ENCODE measurements at regions not wholly inside any gene's neighbourhood (a gene's known extent, or its start where the extent isn't known, plus 50 kb on each side); places are given as distances from the start of the nearest gene placed in this dataset.
"Not testable (repeated sequence)": the region's sequence is repeated elsewhere in the genome, so short reads cannot be mapped to it uniquely, and the experiment has no call there.

DNA sequence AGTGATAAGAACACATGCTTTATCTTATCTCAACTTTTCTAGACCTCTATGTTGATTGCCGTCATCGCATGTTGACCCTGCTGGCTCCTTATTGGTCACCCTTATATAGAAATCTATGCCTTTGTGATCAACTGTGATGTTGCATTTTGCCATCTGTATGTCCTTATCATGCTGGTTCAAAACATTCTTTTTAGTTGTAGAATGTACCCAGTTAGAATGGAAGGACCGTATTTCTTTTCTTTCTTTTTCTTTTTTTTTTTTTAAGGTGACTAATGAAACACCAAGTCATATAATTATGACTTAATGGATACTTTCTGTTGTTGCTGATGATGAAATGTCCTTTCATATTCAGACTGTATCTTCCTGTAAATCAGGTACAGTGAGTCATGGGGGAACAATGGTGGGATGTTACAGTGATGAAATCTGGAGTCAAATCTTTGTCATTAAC, 145.9 kb upstream of the CITED2 start:
- DNase-seq (ENCODE audit: low read depth in 3 of 3, low spot score in 1 of 3) = no peak

DNA sequence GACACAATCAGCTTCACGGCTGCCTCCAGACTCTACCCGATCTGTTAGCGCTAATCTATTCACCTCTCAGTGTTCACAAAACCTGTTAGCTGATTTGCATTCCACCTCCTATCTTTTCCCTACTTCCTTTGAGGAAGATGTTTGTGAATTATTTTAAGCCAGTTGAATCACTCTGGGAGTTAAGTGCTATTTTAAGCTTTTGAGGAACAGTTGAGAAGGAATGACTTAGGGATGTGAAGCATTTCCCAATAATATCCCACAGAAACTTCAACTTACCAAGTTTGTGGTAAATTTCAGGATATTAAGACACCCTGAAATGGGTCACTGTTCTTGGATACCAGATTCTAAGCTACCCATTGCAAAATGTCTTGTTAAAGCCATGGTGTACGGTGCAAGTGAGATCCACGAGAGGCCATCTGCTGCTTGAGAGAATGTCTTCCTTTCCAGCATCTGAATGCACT, 145.2 kb upstream of the CITED2 start:
- no peak for DNase-seq (ENCODE audit: low read depth in 3 of 3, low spot score in 1 of 3)

DNA sequence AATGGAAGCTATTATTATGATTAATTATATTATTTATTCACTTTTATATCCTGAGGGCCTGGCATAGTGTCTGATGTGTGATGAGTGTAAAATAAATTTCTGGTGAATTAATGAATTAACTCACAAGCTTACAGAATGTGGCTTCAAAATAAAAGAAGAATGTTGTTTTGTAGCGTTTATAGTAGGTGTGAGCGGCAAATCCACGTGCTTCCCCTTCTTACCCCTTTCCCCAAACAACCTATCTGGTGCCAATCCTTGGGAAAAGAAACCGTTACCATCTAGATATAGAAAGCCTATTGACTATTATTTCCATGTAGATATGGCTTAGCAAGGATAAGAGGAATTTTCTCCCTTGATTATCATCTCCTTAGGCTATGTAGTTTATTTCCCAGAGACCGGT, 144.6 kb upstream of the CITED2 start:
- no peak for DNase-seq (ENCODE audit: low read depth in 3 of 3, low spot score in 1 of 3)

DNA sequence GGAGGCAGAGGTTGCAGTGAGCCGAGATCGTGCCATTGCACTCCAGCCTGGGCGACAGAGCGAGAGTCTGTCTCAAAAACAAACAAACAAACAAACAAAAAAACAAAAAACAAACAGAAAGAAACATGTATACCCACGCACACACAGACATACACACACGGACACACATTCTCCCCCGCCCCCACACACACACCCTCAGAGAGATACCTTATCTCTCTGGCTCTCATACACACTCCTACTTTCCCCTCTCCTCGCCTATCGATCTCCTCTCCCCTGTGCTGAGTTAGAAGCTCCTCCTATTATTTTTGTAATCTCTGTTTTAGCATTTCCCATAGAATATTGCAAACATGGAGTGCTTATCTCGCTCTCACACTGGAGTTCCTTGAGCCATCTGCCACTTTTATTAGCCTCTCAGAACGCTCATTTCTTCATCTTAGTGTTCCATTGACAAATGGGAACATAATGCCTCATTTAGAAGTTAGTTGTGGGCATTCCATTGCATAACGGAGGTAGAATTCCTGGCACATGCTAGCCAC, 144.2 kb upstream of the CITED2 start:
- DNase-seq (ENCODE audit: low read depth in 3 of 3, low spot score in 1 of 3) = no peak

GRCh38 chr6:139517998-139518555, 143.6 kb upstream of the CITED2 start:
- DNase-seq (ENCODE audit: low read depth in 3 of 3, low spot score in 1 of 3) = not testable (repeated sequence)

DNA sequence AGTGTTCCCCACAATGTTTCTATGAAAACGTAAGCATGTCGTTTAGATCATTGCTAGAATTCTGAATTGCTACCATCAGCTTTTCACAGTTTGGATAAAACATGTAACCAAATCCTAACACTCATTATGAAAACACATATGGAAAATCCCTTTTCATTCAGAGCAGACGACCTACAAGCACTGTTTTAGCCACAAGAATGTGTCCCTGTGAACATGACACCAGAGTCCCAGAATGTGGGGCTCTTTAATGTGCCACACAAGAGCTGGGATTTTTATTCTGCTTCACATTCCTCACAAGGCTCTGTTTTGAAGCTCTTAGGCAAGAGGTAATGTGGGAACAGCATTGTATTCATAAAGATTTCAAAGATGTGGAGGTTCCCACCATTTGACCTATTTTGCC, 141.1 kb upstream of the CITED2 start:
- DNase-seq (ENCODE audit: low read depth in 3 of 3, low spot score in 1 of 3) = no peak

- DNase-seq (ENCODE audit: low read depth in 3 of 3, low spot score in 1 of 3) = no peak
Measured at GRCh38 chr6:139514819-139515218, 140.4 kb upstream of the CITED2 start.

DNA sequence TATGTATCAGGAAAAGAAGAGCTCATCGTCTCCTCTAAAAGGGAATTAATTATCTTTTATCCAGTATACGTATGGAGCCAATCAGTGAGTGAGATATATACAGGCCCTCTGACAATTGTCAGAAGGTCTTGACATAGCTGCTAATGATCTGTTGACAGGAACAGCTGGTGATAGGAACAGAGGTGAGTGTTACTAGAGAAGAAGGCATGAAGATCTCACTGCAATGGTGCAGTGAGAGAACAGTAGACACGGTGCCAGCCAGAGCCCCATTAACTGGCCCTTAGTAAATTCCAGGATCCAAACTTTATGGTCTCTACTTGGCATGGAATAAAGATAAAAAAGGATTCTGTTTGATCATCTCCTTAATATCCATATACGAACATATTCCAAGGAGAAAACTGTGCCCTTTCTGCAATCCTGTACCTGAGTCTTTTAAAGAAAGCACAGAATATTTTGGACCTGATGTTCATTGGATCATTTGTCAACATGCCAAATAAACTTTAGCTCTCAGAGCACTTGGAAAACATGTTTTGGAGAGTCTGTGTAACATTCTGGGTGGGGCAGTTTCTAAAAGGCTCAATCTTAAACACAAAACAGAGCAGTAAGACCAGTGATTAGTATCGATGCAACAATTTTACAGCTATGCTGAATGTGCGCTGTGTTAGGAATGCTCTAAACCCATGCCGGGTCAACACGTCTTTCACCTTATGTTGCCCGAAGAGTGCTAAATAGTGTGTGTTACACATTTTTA, 135.8 kb upstream of the CITED2 start:
- no peak for DNase-seq (ENCODE audit: low read depth in 3 of 3, low spot score in 1 of 3)

DNA sequence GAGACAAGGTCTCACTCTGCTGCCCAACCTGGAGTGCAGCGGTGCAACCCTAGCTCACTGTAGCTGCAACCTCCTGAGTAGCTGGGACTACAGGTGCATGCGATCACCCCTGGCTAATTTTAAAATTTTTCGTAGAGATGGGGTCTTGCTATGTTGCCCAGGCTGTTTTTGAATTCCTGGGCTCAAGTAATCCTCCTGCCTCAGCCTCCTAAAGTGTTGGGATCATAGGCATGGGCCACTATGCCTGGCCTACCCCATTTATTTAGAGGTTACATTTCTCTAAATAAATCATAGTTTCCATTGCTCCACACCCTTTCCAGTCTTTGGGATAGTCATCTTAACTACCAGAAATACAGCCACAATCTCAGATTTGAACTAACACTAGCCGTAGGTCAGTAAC, 134.7 kb upstream of the CITED2 start:
- DNase-seq (ENCODE audit: low read depth in 3 of 3, low spot score in 1 of 3) = no peak

DNA sequence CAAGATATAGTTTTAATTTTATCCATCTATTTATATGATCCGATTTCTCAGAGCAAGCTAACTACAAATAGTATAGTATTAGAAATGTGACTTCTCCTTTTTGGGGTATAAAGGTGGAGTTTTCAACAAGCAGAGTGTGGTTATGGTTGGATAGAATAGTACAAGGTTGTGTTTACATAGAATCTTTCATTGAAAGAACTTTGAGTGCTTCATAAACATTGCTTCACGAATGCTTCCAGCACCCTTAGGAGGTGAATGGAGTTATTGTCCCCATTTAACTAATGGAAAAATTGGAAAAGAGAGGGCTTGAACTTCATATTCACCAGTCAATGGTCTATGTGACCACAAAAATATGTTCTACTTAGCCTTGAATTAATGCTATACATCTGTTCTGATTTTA, 134.1 kb upstream of the CITED2 start:
- no peak for DNase-seq (ENCODE audit: low read depth in 3 of 3, low spot score in 1 of 3)

GRCh38 chr6:139508023-139508422, 133.6 kb upstream of the CITED2 start:
- no peak for DNase-seq (ENCODE audit: low read depth in 3 of 3, low spot score in 1 of 3)

- no peak for DNase-seq (ENCODE audit: low read depth in 3 of 3, low spot score in 1 of 3)
Measured at GRCh38 chr6:139500977-139501376, 126.5 kb upstream of the CITED2 start.

- DNase-seq (ENCODE audit: low read depth in 3 of 3, low spot score in 1 of 3) = no peak
Measured at GRCh38 chr6:139498715-139499114, 124.3 kb upstream of the CITED2 start.

DNA sequence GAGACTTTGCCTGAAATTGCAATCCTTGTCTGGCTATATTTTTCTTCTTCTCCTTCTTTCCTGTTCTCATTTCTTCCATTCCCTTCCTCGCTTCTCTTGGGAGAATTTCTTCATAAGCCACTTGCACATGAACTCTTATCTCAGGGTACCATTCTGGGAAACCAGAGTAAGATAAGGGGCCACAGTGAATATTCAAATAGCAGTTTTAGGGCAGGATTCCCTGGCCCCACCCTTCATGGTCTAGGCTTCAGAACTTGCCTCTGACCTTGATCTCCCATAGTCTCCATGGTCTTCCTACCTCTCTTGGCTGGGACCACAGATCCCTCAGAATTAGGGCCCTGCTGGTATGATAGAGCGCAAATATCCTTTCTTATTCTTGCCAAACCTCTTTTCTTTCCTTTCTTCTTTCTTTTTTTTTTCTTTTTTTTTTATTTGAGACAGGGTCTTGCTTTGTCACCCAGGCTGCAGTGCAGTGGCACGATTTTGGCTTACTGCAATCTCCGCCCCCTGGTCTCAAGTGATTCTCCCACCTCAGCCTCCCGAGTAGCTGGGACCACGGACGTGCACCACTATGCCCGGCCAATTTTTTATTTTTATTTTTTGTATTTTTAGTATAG, 123.0 kb upstream of the CITED2 start:
- DNase-seq (ENCODE audit: low read depth in 3 of 3, low spot score in 1 of 3) = no peak

DNA sequence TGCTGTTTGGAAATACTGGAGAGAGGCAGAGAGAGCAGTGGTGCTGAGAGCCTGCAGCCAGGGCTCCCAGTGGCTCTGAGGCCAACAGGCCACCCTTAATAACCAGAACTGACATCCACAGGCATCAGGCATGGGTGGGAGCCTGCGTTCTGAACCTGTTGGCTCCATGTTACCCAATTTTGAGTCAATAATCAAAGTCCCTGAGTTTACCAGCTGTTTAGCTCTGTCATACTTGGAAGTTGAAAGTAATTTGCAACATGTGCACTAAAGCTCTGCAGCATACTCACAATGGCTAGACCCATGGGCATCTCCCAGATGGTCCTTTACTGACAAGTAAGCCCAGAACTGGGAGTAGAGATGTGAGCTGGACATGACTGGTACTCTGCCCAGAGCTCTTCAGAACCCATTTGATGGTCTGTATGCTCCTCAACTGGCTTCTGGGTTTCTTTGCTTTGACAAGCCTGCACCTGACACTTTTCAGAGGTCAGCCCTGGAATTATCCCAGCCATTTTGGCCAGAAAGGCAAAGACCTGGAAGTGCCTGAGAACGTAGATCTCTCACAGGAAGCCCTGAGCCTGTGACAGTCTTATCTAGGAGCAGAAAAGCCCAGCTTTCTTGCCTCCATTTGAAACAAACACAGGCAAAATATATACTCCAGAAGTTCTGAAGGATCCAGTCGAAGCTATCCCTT, 122.4 kb upstream of the CITED2 start:
- no peak for DNase-seq (ENCODE audit: low read depth in 3 of 3, low spot score in 1 of 3)

- DNase-seq (ENCODE audit: low read depth in 3 of 3, low spot score in 1 of 3) = no peak
Measured at GRCh38 chr6:139494376-139494990, 120.0 kb upstream of the CITED2 start.

- no peak for DNase-seq (ENCODE audit: low read depth in 3 of 3, low spot score in 1 of 3)
Measured at GRCh38 chr6:139490482-139490881, 116.0 kb upstream of the CITED2 start.

GRCh38 chr6:139486476-139486799, 112.0 kb upstream of the CITED2 start:
- DNase-seq (ENCODE audit: low read depth in 3 of 3, low spot score in 1 of 3) = no peak

- no peak for DNase-seq (ENCODE audit: low read depth in 3 of 3, low spot score in 1 of 3)
Measured at GRCh38 chr6:139485742-139486475, 111.5 kb upstream of the CITED2 start.

DNA sequence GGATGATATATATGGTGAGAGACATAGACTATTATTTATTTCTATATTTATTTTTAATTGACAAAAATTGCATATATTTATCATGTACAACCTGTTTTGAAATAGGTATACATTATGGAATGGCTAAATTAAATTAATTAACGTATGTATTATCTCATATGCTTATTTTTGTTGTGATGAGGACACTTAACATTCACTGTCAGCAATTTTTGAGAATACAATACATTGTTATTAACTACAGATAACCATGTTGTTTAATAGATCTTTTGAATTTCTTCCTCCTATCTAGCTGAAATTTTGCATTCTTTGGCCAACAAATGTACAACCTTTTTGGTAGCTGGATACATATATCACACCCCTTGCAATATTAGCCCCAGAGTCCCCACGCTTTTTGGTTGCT, 110.7 kb upstream of the CITED2 start:
- no peak for DNase-seq (ENCODE audit: low read depth in 3 of 3, low spot score in 1 of 3)

DNA sequence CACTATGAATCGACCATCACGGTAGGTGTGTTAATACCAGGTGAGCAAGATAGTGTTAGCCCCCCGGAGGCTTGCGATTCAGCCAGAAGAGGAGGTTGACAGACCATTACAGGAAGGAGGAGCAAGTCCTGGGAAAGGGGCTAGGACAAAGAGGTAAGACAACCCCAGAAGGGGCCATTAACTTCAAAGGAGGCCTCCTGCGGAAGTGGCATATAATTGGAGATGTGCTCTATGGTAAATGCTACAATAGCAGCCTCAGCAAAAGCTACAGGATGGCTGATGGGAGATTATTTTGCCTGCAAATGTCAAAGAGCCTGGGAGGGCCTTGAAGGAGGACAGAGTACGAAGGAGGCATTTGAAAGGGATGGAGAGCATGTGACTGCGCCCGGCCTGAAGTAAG, 108.6 kb upstream of the CITED2 start:
- no peak for DNase-seq (ENCODE audit: low read depth in 3 of 3, low spot score in 1 of 3)
